ENCODE measurements at regions not wholly inside any gene's neighbourhood (a gene's known extent, or its start where the extent isn't known, plus 50 kb on each side); places are given as distances from the start of the nearest gene placed in this dataset.
A peak's percentile ranks its signal among the peaks of the same experiment; 100 is the strongest.

GRCh38 chr2:226190479-226191252 lies 609.0 kb downstream of the IRS1 start:
- Histone ChIP-seq H3K36me3 (no peaks in the 10 kb centered on the region), H3K4me3 (no peak overlapping the region), H3K27me3 (no peaks in the 10 kb centered on the region), H3K9me3 (no peaks in the 10 kb centered on the region)
- DNase-seq = no peak

- no peak overlapping the region for H3K4me3 ChIP-seq
- DNase-seq = no peak
- H3K27me3 ChIP-seq = no peaks in the 10 kb centered on the region
These were observed 610.6 kb downstream of the IRS1 start for GRCh38 chr2:226189061-226189460.

GRCh38 chr2:226187616-226188015 lies 612.0 kb downstream of the IRS1 start:
- Histone ChIP-seq H3K27me3 (no peaks in the 10 kb centered on the region), H3K36me3 (no peaks in the 10 kb centered on the region), H3K4me3 (no peak overlapping the region), H3K9me3 (0 out of 2 replicates have a peak, but pooled peaks cover under 1% of the 10 kb centered on the region)
- DNase-seq = peak; percentile 76

More at GRCh38 chr2:226189061-226189460, 610.6 kb downstream of the IRS1 start:
- no peaks in the 10 kb centered on the region for H3K9me3 ChIP-seq
- no peaks in the 10 kb centered on the region for H3K36me3 ChIP-seq

- no peak for DNase-seq
- H3K27me3 ChIP-seq = no peaks in the 10 kb centered on the region
- 0 out of 2 replicates have a peak, but pooled peaks cover 2% of the 10 kb centered on the region for H3K9me3 ChIP-seq
- H3K4me3 ChIP-seq = no peak overlapping the region
- H3K36me3 ChIP-seq = no peaks in the 10 kb centered on the region
These were observed 612.5 kb downstream of the IRS1 start for GRCh38 chr2:226187156-226187555.

- peak; percentile 63 for DNase-seq
- Histone ChIP-seq H3K27me3 (no peaks in the 10 kb centered on the region), H3K9me3 (0 out of 2 replicates have a peak, but pooled peaks cover 2% of the 10 kb centered on the region), H3K36me3 (no peaks in the 10 kb centered on the region; the same call in 1 of the 2 replicates), H3K4me3 (no peak overlapping the region; the same call in 1 of the 2 replicates)
These were observed 613.9 kb downstream of the IRS1 start for GRCh38 chr2:226185616-226186211.

- Histone ChIP-seq H3K36me3 (no peaks in the 10 kb centered on the region; the same call in 1 of the 2 replicates), H3K27me3 (no peaks in the 10 kb centered on the region), H3K9me3 (peaks cover 5% of the 10 kb centered on the region; the same call in 1 of the 2 replicates), H3K4me3 (peak overlapping the region; percentile 21)
- peak; percentile 75 for DNase-seq
These were observed 614.5 kb downstream of the IRS1 start for GRCh38 chr2:226184940-226185615.

- Histone ChIP-seq H3K4me3 (peak overlapping the region; percentile 21; the same call in 1 of the 2 replicates), H3K9me3 (peaks cover 7% of the 10 kb centered on the region; the same call in 1 of the 2 replicates), H3K36me3 (no peaks in the 10 kb centered on the region; the same call in 1 of the 2 replicates), H3K27me3 (no peaks in the 10 kb centered on the region)
- no peak for DNase-seq
These were observed 615.1 kb downstream of the IRS1 start for GRCh38 chr2:226184540-226184939.

- Histone ChIP-seq H3K27me3 (no peaks in the 10 kb centered on the region), H3K9me3 (peaks cover 11% of the 10 kb centered on the region; the same call in 1 of the 2 replicates), H3K36me3 (no peaks in the 10 kb centered on the region; the same call in 1 of the 2 replicates), H3K4me3 (no peak overlapping the region)
- no peak for DNase-seq
These were observed 616.1 kb downstream of the IRS1 start for GRCh38 chr2:226183550-226183949.

- Histone ChIP-seq H3K9me3 (peaks cover 14% of the 10 kb centered on the region), H3K27me3 (no peaks in the 10 kb centered on the region), H3K36me3 (no peaks in the 10 kb centered on the region; the same call in 1 of the 2 replicates), H3K4me3 (no peak overlapping the region)
- no peak for DNase-seq
These were observed 616.6 kb downstream of the IRS1 start for GRCh38 chr2:226183033-226183432.

GRCh38 chr2:226181909-226182308 lies 617.7 kb downstream of the IRS1 start:
- no peak for DNase-seq
- H3K9me3 ChIP-seq = peaks cover 23% of the 10 kb centered on the region
- no peaks in the 10 kb centered on the region for H3K27me3 ChIP-seq
- H3K4me3 ChIP-seq = no peak overlapping the region
- H3K36me3 ChIP-seq = no peaks in the 10 kb centered on the region; the same call in 1 of the 2 replicates

GRCh38 chr2:226180281-226180884 lies 619.2 kb downstream of the IRS1 start:
- H3K9me3 ChIP-seq = peaks cover 23% of the 10 kb centered on the region

GRCh38 chr2:226179010-226179409 lies 620.6 kb downstream of the IRS1 start:
- Histone ChIP-seq H3K9me3 (peaks cover 23% of the 10 kb centered on the region), H3K4me3 (no peak overlapping the region), H3K36me3 (no peaks in the 10 kb centered on the region; the same call in 1 of the 2 replicates), H3K27me3 (no peaks in the 10 kb centered on the region)
- no peak for DNase-seq

More at GRCh38 chr2:226180281-226180884, 619.2 kb downstream of the IRS1 start:
- no peaks in the 10 kb centered on the region for H3K27me3 ChIP-seq
- H3K4me3 ChIP-seq = no peak overlapping the region
- H3K36me3 ChIP-seq = no peaks in the 10 kb centered on the region; the same call in 1 of the 2 replicates
- no peak for DNase-seq

GRCh38 chr2:226176283-226176984 lies 623.2 kb downstream of the IRS1 start:
- no peaks in the 10 kb centered on the region for H3K27me3 ChIP-seq
- no peaks in the 10 kb centered on the region; the same call in 1 of the 2 replicates for H3K36me3 ChIP-seq
- H3K9me3 ChIP-seq = peaks cover 21% of the 10 kb centered on the region
- no peak overlapping the region for H3K4me3 ChIP-seq
- no peak for DNase-seq

GRCh38 chr2:226174390-226174789 lies 625.2 kb downstream of the IRS1 start:
- Histone ChIP-seq H3K27me3 (no peaks in the 10 kb centered on the region), H3K36me3 (no peaks in the 10 kb centered on the region), H3K4me3 (no peak overlapping the region), H3K9me3 (peaks cover 15% of the 10 kb centered on the region)
- DNase-seq = no peak

GRCh38 chr2:226172939-226173338 lies 626.7 kb downstream of the IRS1 start:
- Histone ChIP-seq H3K9me3 (peaks cover 9% of the 10 kb centered on the region), H3K27me3 (no peaks in the 10 kb centered on the region), H3K36me3 (no peaks in the 10 kb centered on the region), H3K4me3 (no peak overlapping the region)
- no peak for DNase-seq

- H3K27me3 ChIP-seq = no peaks in the 10 kb centered on the region
- no peaks in the 10 kb centered on the region for H3K36me3 ChIP-seq
- DNase-seq = no peak
- peaks cover 2% of the 10 kb centered on the region; the same call in 1 of the 2 replicates for H3K9me3 ChIP-seq
- no peak overlapping the region for H3K4me3 ChIP-seq
These were observed 627.3 kb downstream of the IRS1 start for GRCh38 chr2:226172309-226172708.

Data from MG63 (cell line).